ENCODE measurements at regions not wholly inside any gene's neighbourhood (a gene's known extent, or its start where the extent isn't known, plus 50 kb on each side); places are given as distances from the start of the nearest gene placed in this dataset.
A peak's percentile ranks its signal among the peaks of the same experiment; 100 is the strongest.

DNA sequence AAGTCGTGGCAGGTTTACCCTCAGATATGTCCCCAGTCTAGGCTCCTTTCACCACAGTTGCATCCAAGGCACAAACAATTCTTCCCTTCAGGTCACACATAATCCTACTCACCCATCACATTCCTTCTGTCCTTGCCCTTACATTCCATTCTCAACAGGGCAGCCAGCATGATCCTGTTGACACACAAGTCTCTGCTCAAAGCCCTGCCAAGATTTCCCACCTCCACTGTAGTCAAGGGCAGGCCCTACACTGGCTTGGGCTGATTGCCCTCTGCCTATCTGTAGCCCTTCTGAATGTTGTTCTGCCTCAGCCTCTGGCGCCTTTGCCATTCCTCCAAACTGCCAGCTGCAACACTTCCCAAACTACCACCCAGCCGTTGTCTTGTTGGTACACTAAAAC is 187.9 kb upstream of the AKR1E2 start:
- Mint-ChIP-seq H3K4me3 (no peak overlapping the region), H3K9me3 (no peaks in the 10 kb centered on the region), H3K27me3 (no peaks in the 10 kb centered on the region), H3K27ac (no peak overlapping the region), H3K4me1 (peaks cover 0 to 8% (median 3%) of the 10 kb centered on the region in 4 donors), H3K36me3 (no peaks in the 10 kb centered on the region)
- Histone ChIP-seq H3K9me3 (ENCODE audit: control insufficient read depth in 2 of 2, low read length in 2 of 2) (no peaks in the 10 kb centered on the region), H3K4me3 (ENCODE audit: low read depth, low read length) (no peak overlapping the region), H3K4me1 (ENCODE audit: control insufficient read depth, insufficient read depth, low read length, poor library complexity, severe bottlenecking) (no peaks in the 10 kb centered on the region), H3K36me3 (ENCODE audit: control insufficient read depth, insufficient read depth, low read length) (no peaks in the 10 kb centered on the region), H3K27ac (ENCODE audit: insufficient read depth, low read length, poor library complexity, severe bottlenecking) (no peak overlapping the region), H3K27me3 (ENCODE audit: control insufficient read depth, insufficient read depth, low read length) (no peaks in the 10 kb centered on the region)
- ATAC-seq (ENCODE audit: low read depth in 2 of 2) (no peak), DNase-seq (no peak)

DNA sequence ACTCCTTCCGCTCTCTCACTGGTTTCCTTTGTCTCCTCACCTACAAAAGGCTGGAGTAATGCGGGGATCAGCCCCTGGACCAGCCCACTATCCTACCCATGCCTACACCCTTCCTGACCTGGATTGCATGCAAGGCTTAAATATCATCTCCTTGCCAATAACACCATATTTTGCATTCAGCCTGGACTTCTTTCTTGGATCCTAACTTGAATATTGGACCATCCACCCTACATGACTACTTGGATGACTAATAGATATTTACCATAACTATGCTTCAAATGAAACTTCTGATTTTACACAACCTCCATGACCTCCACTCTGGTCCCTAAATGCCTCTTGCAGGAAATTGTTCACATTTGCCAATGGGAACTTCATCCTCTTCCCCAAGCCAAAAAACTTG is 188.3 kb upstream of the AKR1E2 start:
- H3K27me3 ChIP-seq (ENCODE audit: control insufficient read depth, insufficient read depth, low read length): no peaks in the 10 kb centered on the region

DNA sequence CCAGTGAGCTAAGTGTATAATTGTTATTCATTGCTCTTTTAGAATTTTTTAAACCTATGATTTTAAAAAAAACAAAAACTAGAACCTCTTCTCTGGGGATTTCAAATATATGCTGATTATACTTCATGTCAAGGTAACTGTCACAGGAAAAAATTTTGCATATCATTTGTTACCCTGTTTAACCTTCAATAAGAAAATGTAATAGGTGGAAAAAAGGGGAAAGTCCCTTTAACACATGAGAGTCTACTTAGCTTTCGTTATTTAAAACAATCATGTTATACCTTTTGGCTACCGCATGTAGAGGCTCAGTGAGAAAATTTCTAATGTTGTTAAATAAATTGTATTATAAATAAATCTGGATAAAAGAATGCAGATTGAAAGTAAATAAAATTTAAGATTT is 190.1 kb upstream of the AKR1E2 start:
- Histone ChIP-seq H3K4me1 (ENCODE audit: control insufficient read depth, insufficient read depth, low read length, poor library complexity, severe bottlenecking) (no peaks in the 10 kb centered on the region), H3K36me3 (ENCODE audit: control insufficient read depth, insufficient read depth, low read length) (no peaks in the 10 kb centered on the region), H3K27ac (ENCODE audit: insufficient read depth, low read length, poor library complexity, severe bottlenecking) (no peak overlapping the region), H3K4me3 (ENCODE audit: low read depth, low read length) (peak overlapping the region; percentile 22), H3K27me3 (ENCODE audit: control insufficient read depth, insufficient read depth, low read length) (no peaks in the 10 kb centered on the region), H3K9me3 (ENCODE audit: control insufficient read depth in 2 of 2, low read length in 2 of 2) (no peaks in the 10 kb centered on the region)
- ATAC-seq (ENCODE audit: low read depth in 2 of 2): peak; percentile 42 to 46
- Mint-ChIP-seq H3K27ac (no peak overlapping the region), H3K4me1 (peaks cover 0 to 8% (median 3%) of the 10 kb centered on the region in 4 donors), H3K4me3 (no peak overlapping the region), H3K9me3 (no peaks in the 10 kb centered on the region), H3K36me3 (no peaks in the 10 kb centered on the region), H3K27me3 (no peaks in the 10 kb centered on the region)
- DNase-seq: peak in 1 of 3 donors; percentile 31

More for the DNA sequence above, 188.3 kb upstream of the AKR1E2 start:
- Mint-ChIP-seq H3K36me3 (no peaks in the 10 kb centered on the region), H3K27me3 (no peaks in the 10 kb centered on the region), H3K27ac (no peak overlapping the region), H3K4me3 (no peak overlapping the region), H3K4me1 (peaks cover 0 to 8% (median 3%) of the 10 kb centered on the region in 4 donors), H3K9me3 (no peaks in the 10 kb centered on the region)
- DNase-seq (no peak), ATAC-seq (ENCODE audit: low read depth in 2 of 2) (no peak)
- H3K36me3 ChIP-seq (ENCODE audit: control insufficient read depth, insufficient read depth, low read length): no peaks in the 10 kb centered on the region
- no peak overlapping the region for H3K4me3 ChIP-seq (ENCODE audit: low read depth, low read length)
- no peaks in the 10 kb centered on the region for H3K4me1 ChIP-seq (ENCODE audit: control insufficient read depth, insufficient read depth, low read length, poor library complexity, severe bottlenecking)
- no peaks in the 10 kb centered on the region for H3K9me3 ChIP-seq (ENCODE audit: control insufficient read depth in 2 of 2, low read length in 2 of 2)
- no peak overlapping the region for H3K27ac ChIP-seq (ENCODE audit: insufficient read depth, low read length, poor library complexity, severe bottlenecking)

DNA sequence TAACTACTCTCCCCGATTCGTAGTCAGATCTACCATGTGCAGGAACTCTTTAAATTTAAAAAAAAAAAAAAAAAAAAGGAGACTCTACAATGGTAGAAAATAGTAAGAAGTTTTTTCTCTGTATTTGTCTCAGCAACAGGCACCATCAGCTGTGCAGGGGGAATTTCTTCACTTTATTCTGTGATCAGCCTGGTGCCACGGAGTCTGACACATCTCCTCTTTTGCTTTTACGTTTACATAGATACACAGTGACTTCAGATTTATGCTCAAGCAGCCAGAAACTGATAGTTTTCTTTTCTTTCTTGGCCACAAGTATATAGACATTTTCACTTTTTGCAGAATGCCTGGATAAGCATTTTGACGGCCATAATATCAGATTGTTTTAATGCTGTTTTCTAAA is 190.6 kb upstream of the AKR1E2 start:
- H3K9me3 ChIP-seq (ENCODE audit: control insufficient read depth in 2 of 2, low read length in 2 of 2): no peaks in the 10 kb centered on the region
- no peak overlapping the region for H3K27ac Mint-ChIP-seq
- no peaks in the 10 kb centered on the region for H3K4me1 ChIP-seq (ENCODE audit: control insufficient read depth, insufficient read depth, low read length, poor library complexity, severe bottlenecking)
- no peaks in the 10 kb centered on the region for H3K36me3 Mint-ChIP-seq
- peak overlapping the region; percentile 22 for H3K4me3 ChIP-seq (ENCODE audit: low read depth, low read length)
- H3K4me1 Mint-ChIP-seq: peaks cover 0 to 8% (median 3%) of the 10 kb centered on the region in 4 donors
- H3K9me3 Mint-ChIP-seq: no peaks in the 10 kb centered on the region
- DNase-seq: no peak
- H3K4me3 Mint-ChIP-seq: peak overlapping the region in 1 of 4 donors; percentile 62
- no peak overlapping the region for H3K27ac ChIP-seq (ENCODE audit: insufficient read depth, low read length, poor library complexity, severe bottlenecking)
- H3K36me3 ChIP-seq (ENCODE audit: control insufficient read depth, insufficient read depth, low read length): no peaks in the 10 kb centered on the region
- no peak for ATAC-seq (ENCODE audit: low read depth in 2 of 2)
- H3K27me3 Mint-ChIP-seq: no peaks in the 10 kb centered on the region
- no peaks in the 10 kb centered on the region for H3K27me3 ChIP-seq (ENCODE audit: control insufficient read depth, insufficient read depth, low read length)

DNA sequence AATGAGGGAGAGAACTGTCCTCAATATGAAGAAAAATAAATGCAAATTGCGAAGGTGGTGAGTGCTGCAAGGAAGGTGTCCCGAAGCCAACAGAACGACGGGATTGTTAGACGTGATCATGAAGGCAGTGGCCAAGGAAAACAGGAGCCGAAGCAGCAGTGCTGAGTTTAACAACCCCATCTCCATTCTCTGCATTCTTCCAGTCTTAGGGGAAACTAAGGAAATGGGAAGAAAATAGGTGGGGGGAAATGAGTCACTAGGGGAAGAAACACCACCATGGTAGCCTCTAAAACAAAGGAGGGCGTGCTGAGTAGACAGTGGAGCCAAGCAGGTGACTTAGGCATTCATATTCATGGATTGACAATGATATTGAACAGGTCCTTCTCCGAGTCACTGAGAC is 192.2 kb upstream of the AKR1E2 start:
- DNase-seq (no peak), ATAC-seq (ENCODE audit: low read depth in 2 of 2) (no peak)
- Mint-ChIP-seq H3K36me3 (no peaks in the 10 kb centered on the region), H3K27me3 (no peaks in the 10 kb centered on the region), H3K27ac (no peak overlapping the region), H3K4me3 (no peak overlapping the region), H3K4me1 (peaks cover 0 to 8% (median 3%) of the 10 kb centered on the region in 4 donors), H3K9me3 (peaks cover 0 to 2% (median 0%) of the 10 kb centered on the region in 7 donors)
- H3K27me3 ChIP-seq (ENCODE audit: control insufficient read depth, insufficient read depth, low read length): no peaks in the 10 kb centered on the region
- no peak overlapping the region for H3K27ac ChIP-seq (ENCODE audit: insufficient read depth, low read length, poor library complexity, severe bottlenecking)
- H3K4me1 ChIP-seq (ENCODE audit: control insufficient read depth, insufficient read depth, low read length, poor library complexity, severe bottlenecking): no peaks in the 10 kb centered on the region
- H3K36me3 ChIP-seq (ENCODE audit: control insufficient read depth, insufficient read depth, low read length): no peaks in the 10 kb centered on the region
- H3K9me3 ChIP-seq (ENCODE audit: control insufficient read depth in 2 of 2, low read length in 2 of 2): no peaks in the 10 kb centered on the region
- no peak overlapping the region for H3K4me3 ChIP-seq (ENCODE audit: low read depth, low read length)

DNA sequence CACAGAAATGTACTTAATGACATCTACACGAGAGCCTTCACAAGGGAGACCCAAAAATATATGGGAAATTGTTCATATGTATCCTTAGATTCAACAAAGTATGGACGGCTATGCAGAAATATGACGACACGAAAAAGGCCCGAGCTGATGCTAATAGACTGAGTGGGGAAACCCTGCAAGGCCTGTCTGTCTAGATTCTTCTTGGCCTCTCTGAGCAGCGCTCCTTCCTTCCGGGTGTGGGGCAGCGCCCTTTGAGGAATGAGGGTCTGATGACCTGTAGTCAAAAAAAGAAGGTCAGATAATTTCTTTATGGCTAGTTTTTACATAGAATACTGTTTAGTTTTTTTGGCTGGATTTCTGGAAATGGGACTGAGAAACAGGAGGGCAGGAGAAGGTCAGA is 192.8 kb upstream of the AKR1E2 start:
- no peaks in the 10 kb centered on the region for H3K36me3 ChIP-seq (ENCODE audit: control insufficient read depth, insufficient read depth, low read length)
- Mint-ChIP-seq H3K27me3 (no peaks in the 10 kb centered on the region), H3K4me1 (peaks cover 0 to 8% (median 3%) of the 10 kb centered on the region in 4 donors), H3K9me3 (peaks cover 0 to 3% (median 0%) of the 10 kb centered on the region in 7 donors), H3K36me3 (no peaks in the 10 kb centered on the region), H3K4me3 (no peak overlapping the region), H3K27ac (no peak overlapping the region)
- H3K9me3 ChIP-seq (ENCODE audit: control insufficient read depth in 2 of 2, low read length in 2 of 2): no peaks in the 10 kb centered on the region
- DNase-seq (no peak), ATAC-seq (ENCODE audit: low read depth in 2 of 2) (no peak)
- H3K4me3 ChIP-seq (ENCODE audit: low read depth, low read length): no peak overlapping the region
- no peaks in the 10 kb centered on the region for H3K27me3 ChIP-seq (ENCODE audit: control insufficient read depth, insufficient read depth, low read length)
- no peak overlapping the region for H3K27ac ChIP-seq (ENCODE audit: insufficient read depth, low read length, poor library complexity, severe bottlenecking)
- H3K4me1 ChIP-seq (ENCODE audit: control insufficient read depth, insufficient read depth, low read length, poor library complexity, severe bottlenecking): no peaks in the 10 kb centered on the region

DNA sequence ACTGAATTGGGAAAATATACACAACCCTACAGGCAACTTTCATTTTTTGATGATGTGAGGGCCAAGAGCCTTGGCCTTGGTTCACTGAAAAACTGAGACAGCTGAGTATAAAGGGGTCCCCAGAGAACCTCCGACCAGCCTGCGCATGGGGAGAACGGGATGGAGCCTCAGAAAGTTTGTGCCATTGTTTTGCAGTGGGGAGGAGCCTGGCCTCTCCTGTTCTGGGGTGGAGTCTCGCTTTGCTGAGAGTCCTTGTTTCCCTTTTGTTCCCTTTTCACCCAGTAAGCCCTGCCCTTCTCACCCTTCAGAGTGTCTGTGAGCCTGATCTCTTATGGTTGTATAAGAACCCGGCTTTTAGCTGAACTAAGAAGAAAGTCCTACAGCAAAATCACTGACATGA is 193.2 kb upstream of the AKR1E2 start:
- no peak for ATAC-seq (ENCODE audit: low read depth in 2 of 2)
- Mint-ChIP-seq H3K9me3 (peaks cover 0 to 5% (median under 1%) of the 10 kb centered on the region in 7 donors), H3K4me3 (no peak overlapping the region), H3K27ac (no peak overlapping the region), H3K4me1 (peaks cover 0 to 8% (median 3%) of the 10 kb centered on the region in 4 donors), H3K36me3 (no peaks in the 10 kb centered on the region), H3K27me3 (no peaks in the 10 kb centered on the region)
- Histone ChIP-seq H3K4me3 (ENCODE audit: low read depth, low read length) (no peak overlapping the region), H3K9me3 (ENCODE audit: control insufficient read depth in 2 of 2, low read length in 2 of 2) (peaks cover 0 to 2% of the 10 kb centered on the region in 2 experiments), H3K27ac (ENCODE audit: insufficient read depth, low read length, poor library complexity, severe bottlenecking) (no peak overlapping the region), H3K27me3 (ENCODE audit: control insufficient read depth, insufficient read depth, low read length) (no peaks in the 10 kb centered on the region), H3K4me1 (ENCODE audit: control insufficient read depth, insufficient read depth, low read length, poor library complexity, severe bottlenecking) (no peaks in the 10 kb centered on the region), H3K36me3 (ENCODE audit: control insufficient read depth, insufficient read depth, low read length) (no peaks in the 10 kb centered on the region)
- no peak for DNase-seq

DNA sequence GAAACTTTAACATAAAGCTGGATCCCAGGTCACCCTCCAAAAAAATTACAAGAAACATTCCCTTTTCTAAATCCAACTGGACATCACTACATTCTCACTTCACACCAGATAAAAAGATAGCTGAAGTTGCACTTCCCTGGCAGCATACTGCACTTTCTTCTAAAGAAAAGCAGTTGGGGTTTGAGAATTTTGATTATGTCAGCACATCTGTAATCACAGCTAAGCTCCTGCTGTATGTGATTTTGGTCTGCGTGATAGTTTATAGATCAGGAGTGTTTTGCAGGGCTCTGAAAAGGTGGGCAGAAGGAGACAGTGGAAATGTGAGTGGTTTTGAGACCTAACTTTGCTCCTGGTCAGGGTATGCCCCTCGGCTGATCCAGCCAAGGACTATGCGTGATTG is 199.1 kb upstream of the AKR1E2 start:
- Mint-ChIP-seq H3K9me3 (peaks cover 0 to 16% (median 4%) of the 10 kb centered on the region in 7 donors), H3K4me3 (no peak overlapping the region), H3K4me1 (no peaks in the 10 kb centered on the region), H3K36me3 (no peaks in the 10 kb centered on the region), H3K27me3 (peaks cover 5% of the 10 kb centered on the region), H3K27ac (no peak overlapping the region)
- H3K27me3 ChIP-seq (ENCODE audit: control insufficient read depth, insufficient read depth, low read length): no peaks in the 10 kb centered on the region
- no peaks in the 10 kb centered on the region for H3K4me1 ChIP-seq (ENCODE audit: control insufficient read depth, insufficient read depth, low read length, poor library complexity, severe bottlenecking)
- DNase-seq (no peak), ATAC-seq (ENCODE audit: low read depth in 2 of 2) (no peak)
- H3K4me3 ChIP-seq (ENCODE audit: low read depth, low read length): no peak overlapping the region
- no peaks in the 10 kb centered on the region for H3K36me3 ChIP-seq (ENCODE audit: control insufficient read depth, insufficient read depth, low read length)
- H3K9me3 ChIP-seq (ENCODE audit: control insufficient read depth in 2 of 2, low read length in 2 of 2): peaks cover 7 to 10% of the 10 kb centered on the region in 2 experiments
- H3K27ac ChIP-seq (ENCODE audit: insufficient read depth, low read length, poor library complexity, severe bottlenecking): no peak overlapping the region

All from CD4-positive, CD25-positive, alpha-beta regulatory T cell (primary cell).